Breast epithelium (tissue), 4 donors: ENCODE measurements at regions not wholly inside any gene's neighbourhood (a gene's known extent, or its start where the extent isn't known, plus 50 kb on each side); places are given as distances from the start of the nearest gene placed in this dataset.

Source experiments
- DNase-seq, 2 donors: peaks; one replicate each; pipeline ENCODE4 v3.0.0-alpha.2; 2019; ENCODE audit warnings: low spot score in 2 of 2
- H3K27ac ChIP-seq, 2 donors: fragments of 200-600 bp; sonication (generic) in 1 of 2; one replicate each; pipeline ENCODE4 v1.5.1; 2016 to 2019; ENCODE audit warnings: mild to moderate bottlenecking in 1 of 2
- H3K27me3 ChIP-seq, 2 donors: fragments of 200-600 bp; sonication (generic) in 1 of 2; one replicate each; pipeline versions ENCODE4 v1.5.1 to v1.6.0; 2017 to 2019; ENCODE audit warnings: control low read depth in 1 of 2, mild to moderate bottlenecking in 1 of 2
- H3K36me3 ChIP-seq: fragments of 200-600 bp; one replicate; pipeline ENCODE4 v1.5.1; 2019
- H3K4me1 ChIP-seq, 2 donors: fragments of 200-600 bp; sonication (generic); one replicate each; pipeline ENCODE4 v1.5.1; 2016 to 2019; ENCODE audit warnings: control low read depth in 1 of 2
- H3K4me3 ChIP-seq, 3 donors: fragments of 200-600 bp; sonication (generic); 1 replicate in 2 of 3; 2 replicates in 1 of 3; pipeline ENCODE4 v1.5.1; 2016 to 2019; ENCODE audit warnings: mild to moderate bottlenecking in 3 of 3, moderate library complexity in 2 of 3
- H3K9me3 ChIP-seq, 2 donors: fragments of 200-600 bp; sonication (generic) in 1 of 2; one replicate each; pipeline ENCODE4 v1.5.1; 2016 to 2019; ENCODE audit warnings: control low read depth in 1 of 2
- POLR2A ChIP-seq: fragments of 450-650 bp; IDR thresholded peaks from one replicate; pipeline ENCODE4 v1.6.1; 2016; ENCODE audit warnings: antibody characterized with exemption, mild to moderate bottlenecking, moderate library complexity
- POLR2AphosphoS5 ChIP-seq, 3 donors: sonication (generic); formaldehyde crosslinking; IDR thresholded peaks; one replicate each; pipeline ENCODE4 v1.6.1; 2017; ENCODE audit warnings: antibody characterized with exemption in 3 of 3
- intact Hi-C: fragments of 100-400 bp; cut with DNase I; formaldehyde crosslinking; loops from one replicate; pipeline ENCODE4 v1.15.1; 2023; ENCODE audit warnings: low total_unique reads
- TF ChIP-seq, protein P1 (sequence below), 3 donors: fragments of 450-650 bp; IDR thresholded peaks; one replicate each; pipeline ENCODE4 v1.5.1; 2016 to 2017; ENCODE audit warnings: antibody characterized with exemption in 3 of 3, mild to moderate bottlenecking in 3 of 3, moderate library complexity in 3 of 3

DNA sequence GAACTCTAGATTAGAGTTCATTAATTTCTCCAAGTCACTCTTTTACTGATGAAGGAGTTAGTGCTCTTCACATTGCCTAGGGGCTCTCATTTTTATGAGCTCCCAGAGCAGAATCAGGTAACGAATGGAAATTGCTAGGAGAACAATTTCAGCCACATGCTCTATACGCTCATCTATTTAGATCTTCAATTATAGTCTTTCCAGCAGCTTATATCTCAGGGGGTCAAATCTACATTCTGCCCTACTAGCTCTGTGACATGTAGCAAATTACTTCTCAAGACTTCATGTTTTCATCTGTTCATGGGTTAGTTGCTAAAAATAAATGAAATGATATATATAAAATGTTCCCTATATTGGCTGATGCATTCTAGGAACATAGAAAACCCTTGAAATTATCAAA lies 183.6 kb downstream of the PLPP3 start:
- Histone ChIP-seq H3K4me1 (no peaks in the 10 kb centered on the region), H3K27ac (no peak overlapping the region), H3K27me3 (no peaks in the 10 kb centered on the region), H3K4me3 (no peak overlapping the region), H3K36me3 (no peaks in the 10 kb centered on the region), H3K9me3 (no peaks in the 10 kb centered on the region)
- intact Hi-C loops, result no loop called here
- TF ChIP-seq POLR2AphosphoS5 (IDR thresholded peaks at IDR 0.05) (no peak), POLR2A (no peak)
- TF ChIP-seq, protein P1, sequence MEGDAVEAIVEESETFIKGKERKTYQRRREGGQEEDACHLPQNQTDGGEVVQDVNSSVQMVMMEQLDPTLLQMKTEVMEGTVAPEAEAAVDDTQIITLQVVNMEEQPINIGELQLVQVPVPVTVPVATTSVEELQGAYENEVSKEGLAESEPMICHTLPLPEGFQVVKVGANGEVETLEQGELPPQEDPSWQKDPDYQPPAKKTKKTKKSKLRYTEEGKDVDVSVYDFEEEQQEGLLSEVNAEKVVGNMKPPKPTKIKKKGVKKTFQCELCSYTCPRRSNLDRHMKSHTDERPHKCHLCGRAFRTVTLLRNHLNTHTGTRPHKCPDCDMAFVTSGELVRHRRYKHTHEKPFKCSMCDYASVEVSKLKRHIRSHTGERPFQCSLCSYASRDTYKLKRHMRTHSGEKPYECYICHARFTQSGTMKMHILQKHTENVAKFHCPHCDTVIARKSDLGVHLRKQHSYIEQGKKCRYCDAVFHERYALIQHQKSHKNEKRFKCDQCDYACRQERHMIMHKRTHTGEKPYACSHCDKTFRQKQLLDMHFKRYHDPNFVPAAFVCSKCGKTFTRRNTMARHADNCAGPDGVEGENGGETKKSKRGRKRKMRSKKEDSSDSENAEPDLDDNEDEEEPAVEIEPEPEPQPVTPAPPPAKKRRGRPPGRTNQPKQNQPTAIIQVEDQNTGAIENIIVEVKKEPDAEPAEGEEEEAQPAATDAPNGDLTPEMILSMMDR (IDR thresholded peaks at IDR 0.05), result no peak
- DNase-seq, result no peak

DNA sequence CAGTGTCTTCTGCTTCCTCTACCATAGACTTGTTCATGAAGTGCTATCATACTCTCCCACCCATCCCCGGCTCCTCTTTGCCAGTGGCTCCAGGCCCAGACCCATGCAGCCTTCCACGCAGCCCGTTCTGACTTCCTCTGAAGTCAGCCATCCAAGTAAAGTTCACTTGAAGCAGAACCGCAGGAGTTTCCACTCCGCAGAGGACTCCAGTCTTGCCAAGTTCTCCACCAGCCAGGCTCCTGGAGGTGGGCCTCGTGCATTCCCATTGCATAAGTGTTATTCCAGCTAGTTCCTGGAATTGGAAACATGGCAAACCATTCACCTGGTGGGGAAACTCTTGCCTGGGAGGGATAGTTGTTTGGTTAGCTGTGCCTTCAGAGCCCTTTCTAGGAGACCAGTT lies 185.1 kb downstream of the PLPP3 start:
- H3K27ac ChIP-seq, result peak overlapping the region in 1 of 2 donors; percentile 2
- no peaks in the 10 kb centered on the region for H3K4me1 ChIP-seq
- intact Hi-C loops, result no loop called here
- H3K27me3 ChIP-seq, result no peaks in the 10 kb centered on the region
- DNase-seq, result peak in 1 of 2 donors; percentile 50
- H3K9me3 ChIP-seq, result no peaks in the 10 kb centered on the region
- H3K36me3 ChIP-seq, result no peaks in the 10 kb centered on the region
- no peak overlapping the region for H3K4me3 ChIP-seq
- TF ChIP-seq, protein P1 (IDR thresholded peaks at IDR 0.05), result no peak
- TF ChIP-seq POLR2AphosphoS5 (IDR thresholded peaks at IDR 0.05), result no peak
- TF ChIP-seq POLR2A, result no peak

DNA sequence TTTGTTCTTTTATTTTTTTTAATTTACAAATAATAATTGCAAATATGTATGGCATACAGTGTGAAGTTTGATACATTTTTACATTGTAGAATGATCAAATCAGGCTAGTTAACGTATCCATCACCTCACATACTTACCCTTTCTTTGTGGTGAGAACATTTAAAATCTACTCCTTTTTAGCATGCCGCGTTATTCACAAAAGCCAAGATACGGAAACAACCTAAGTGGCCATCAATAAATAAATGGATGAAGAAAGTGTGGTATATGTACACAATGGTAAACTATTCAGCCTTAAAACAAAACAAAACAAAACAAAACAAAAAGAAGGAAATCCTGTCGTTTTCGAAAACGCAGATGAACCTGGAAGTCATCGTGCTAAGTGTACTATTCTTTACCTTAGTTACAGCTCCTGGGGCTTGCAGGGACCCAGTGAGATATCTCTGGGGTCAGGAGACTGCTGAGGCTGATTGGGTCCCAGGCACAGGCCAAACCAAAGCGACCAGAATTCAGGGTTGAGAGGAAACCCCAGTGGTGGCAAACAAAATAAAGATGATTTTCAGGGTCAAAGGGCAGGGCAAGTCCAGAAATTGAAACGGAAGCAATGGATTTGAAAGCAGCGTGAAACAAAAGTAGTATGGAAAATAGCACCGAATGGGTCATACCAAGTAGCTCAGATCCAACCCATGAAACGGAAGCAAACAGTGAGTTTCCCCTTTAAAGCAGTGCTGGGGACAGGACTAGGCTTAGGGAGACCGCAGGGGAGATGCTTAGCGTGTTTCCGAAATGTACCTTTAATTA lies 188.2 kb downstream of the PLPP3 start:
- Histone ChIP-seq H3K4me3 (no peak overlapping the region), H3K9me3 (no peaks in the 10 kb centered on the region), H3K27ac (no peak overlapping the region), H3K27me3 (no peaks in the 10 kb centered on the region), H3K36me3 (no peaks in the 10 kb centered on the region), H3K4me1 (no peaks in the 10 kb centered on the region)
- DNase-seq, result no peak
- no peak for TF ChIP-seq POLR2A
- TF ChIP-seq POLR2AphosphoS5 (IDR thresholded peaks at IDR 0.05), result no peak
- TF ChIP-seq, protein P1 (IDR thresholded peaks at IDR 0.05), result no peak
- intact Hi-C loops, result no loop called here

DNA sequence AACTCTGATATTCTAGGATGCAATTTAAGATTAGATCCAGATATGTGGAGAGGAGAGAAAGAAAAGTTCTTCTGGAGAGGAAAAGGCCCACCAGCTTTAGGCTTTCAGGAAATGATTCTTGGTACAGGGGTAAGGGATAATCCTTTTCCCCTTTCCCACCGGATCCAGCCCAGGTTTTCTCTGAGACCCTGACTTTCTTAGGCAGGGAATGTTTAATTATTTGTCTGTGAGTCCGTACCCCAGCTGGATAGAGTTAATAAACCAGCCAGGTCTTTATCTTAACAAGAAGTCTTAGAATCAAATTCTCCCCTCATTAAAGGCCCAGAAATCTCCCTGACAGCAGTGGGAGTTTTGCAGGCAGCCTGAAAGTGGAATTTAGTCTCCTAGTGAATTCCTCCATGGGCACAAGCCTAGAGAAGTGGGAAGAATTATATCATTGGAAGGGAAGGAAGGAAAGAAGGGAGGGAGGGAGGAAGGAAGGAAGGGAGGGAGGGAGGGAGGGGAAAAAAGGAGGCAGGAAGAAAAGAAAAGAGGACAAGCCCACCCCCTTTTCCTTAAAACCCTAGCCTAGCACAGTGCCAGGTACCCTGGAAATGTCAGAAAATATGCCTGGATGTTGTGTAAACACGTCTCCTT lies 189.0 kb downstream of the PLPP3 start:
- Histone ChIP-seq H3K4me3 (no peak overlapping the region), H3K4me1 (no peaks in the 10 kb centered on the region), H3K27me3 (no peaks in the 10 kb centered on the region), H3K9me3 (no peaks in the 10 kb centered on the region), H3K27ac (no peak overlapping the region), H3K36me3 (no peaks in the 10 kb centered on the region)
- intact Hi-C loops, result no loop called here
- no peak for DNase-seq
- TF ChIP-seq, protein P1 (IDR thresholded peaks at IDR 0.05), result no peak
- TF ChIP-seq POLR2A (no peak), POLR2AphosphoS5 (IDR thresholded peaks at IDR 0.05) (no peak)

DNA sequence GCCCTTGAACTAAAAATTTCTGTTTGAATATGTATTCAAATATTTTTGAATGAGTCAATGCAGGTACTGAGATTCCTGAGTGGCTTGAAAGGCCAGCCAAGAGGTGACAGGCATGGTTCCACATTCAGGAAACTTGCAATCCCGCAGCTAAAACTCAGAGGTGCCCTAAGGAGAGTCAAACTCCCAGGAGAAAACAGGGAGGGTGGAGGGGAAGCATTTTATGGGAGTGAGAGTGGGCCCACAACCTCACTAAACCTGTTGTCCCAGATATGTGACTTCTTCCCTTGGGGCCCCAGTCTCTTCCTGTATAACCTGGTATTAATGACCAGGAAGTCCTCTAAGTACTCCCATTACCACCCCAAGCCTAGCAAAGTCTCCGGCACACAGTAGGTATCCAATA lies 189.6 kb downstream of the PLPP3 start:
- no peak overlapping the region for H3K27ac ChIP-seq
- DNase-seq, result peak in 1 of 2 donors; percentile 24
- no peaks in the 10 kb centered on the region for H3K36me3 ChIP-seq
- H3K4me1 ChIP-seq, result no peaks in the 10 kb centered on the region
- no peaks in the 10 kb centered on the region for H3K9me3 ChIP-seq
- no peaks in the 10 kb centered on the region for H3K27me3 ChIP-seq
- TF ChIP-seq POLR2AphosphoS5 (IDR thresholded peaks at IDR 0.05) (no peak), POLR2A (no peak)
- TF ChIP-seq, protein P1 (IDR thresholded peaks at IDR 0.05), result no peak
- no peak overlapping the region for H3K4me3 ChIP-seq
- intact Hi-C loops, result no loop called here
